ENCODE measurements at regions not wholly inside any gene's neighbourhood (a gene's known extent, or its start where the extent isn't known, plus 50 kb on each side); places are given as distances from the start of the nearest gene placed in this dataset.

GRCh38 chr6:40077736-40078135 lies 143.5 kb upstream of the MOCS1 start:
- TF ChIP-seq POLR2A (IDR thresholded peaks at IDR 0.05) (no peak), EP300 (IDR thresholded peaks at IDR 0.05) (no peak)
- TF ChIP-seq, protein P1, sequence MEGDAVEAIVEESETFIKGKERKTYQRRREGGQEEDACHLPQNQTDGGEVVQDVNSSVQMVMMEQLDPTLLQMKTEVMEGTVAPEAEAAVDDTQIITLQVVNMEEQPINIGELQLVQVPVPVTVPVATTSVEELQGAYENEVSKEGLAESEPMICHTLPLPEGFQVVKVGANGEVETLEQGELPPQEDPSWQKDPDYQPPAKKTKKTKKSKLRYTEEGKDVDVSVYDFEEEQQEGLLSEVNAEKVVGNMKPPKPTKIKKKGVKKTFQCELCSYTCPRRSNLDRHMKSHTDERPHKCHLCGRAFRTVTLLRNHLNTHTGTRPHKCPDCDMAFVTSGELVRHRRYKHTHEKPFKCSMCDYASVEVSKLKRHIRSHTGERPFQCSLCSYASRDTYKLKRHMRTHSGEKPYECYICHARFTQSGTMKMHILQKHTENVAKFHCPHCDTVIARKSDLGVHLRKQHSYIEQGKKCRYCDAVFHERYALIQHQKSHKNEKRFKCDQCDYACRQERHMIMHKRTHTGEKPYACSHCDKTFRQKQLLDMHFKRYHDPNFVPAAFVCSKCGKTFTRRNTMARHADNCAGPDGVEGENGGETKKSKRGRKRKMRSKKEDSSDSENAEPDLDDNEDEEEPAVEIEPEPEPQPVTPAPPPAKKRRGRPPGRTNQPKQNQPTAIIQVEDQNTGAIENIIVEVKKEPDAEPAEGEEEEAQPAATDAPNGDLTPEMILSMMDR (IDR thresholded peaks at IDR 0.05), result no peak
- 62 to 75% (median 72%) methylated on average over 2 of the region's 2 CpGs for WGBS, 3 donors

DNA sequence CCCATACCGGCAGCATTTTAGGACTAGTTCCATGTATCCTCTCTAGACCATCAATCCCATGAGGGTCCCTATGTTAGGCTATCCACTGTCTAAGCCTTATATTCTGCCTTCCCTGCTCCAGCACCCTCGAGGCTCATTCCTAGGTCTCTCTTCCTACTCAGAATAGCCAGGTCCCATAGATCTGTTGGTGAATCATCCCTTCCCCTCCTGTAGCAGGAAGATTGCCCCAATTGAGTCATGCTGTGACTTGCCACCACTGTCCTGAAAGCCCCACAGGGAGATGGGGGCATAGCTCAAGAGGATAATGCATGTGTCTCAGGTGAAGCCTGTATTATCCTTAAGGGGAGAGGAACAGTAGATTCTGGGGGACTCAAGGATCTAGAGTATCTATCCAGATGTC lies 143.1 kb upstream of the MOCS1 start:
- Histone ChIP-seq H3K36me3 (no peaks in the 10 kb centered on the region), H3K4me3 (no peak overlapping the region), H3K4me1 (ENCODE audit: insufficient read depth) (no peaks in the 10 kb centered on the region), H3K27me3 (no peaks in the 10 kb centered on the region), H3K9me3 (no peaks in the 10 kb centered on the region), H3K27ac (no peak overlapping the region)
- 75 to 82% (median 77%) methylated on average over 2 of the region's 2 CpGs for whole genome bisulfite sequencing, 3 donors
- intact Hi-C loops (cut with DNase I), result no loop called here
- no peak for DNase-seq
- TF ChIP-seq EP300 (IDR thresholded peaks at IDR 0.05), result no peak
- TF ChIP-seq, protein P1 (IDR thresholded peaks at IDR 0.05), result no peak

More at GRCh38 chr6:40077736-40078135, 143.5 kb upstream of the MOCS1 start:
- Histone ChIP-seq H3K27ac (no peak overlapping the region), H3K27me3 (no peaks in the 10 kb centered on the region), H3K9me3 (no peaks in the 10 kb centered on the region), H3K4me3 (no peak overlapping the region), H3K36me3 (no peaks in the 10 kb centered on the region), H3K4me1 (ENCODE audit: insufficient read depth) (no peaks in the 10 kb centered on the region)
- DNase-seq, result no peak
- intact Hi-C loops (cut with DNase I), result no loop called here

GRCh38 chr6:40075056-40075590 lies 140.9 kb upstream of the MOCS1 start:
- Histone ChIP-seq H3K4me3 (no peak overlapping the region), H3K27me3 (no peaks in the 10 kb centered on the region), H3K4me1 (ENCODE audit: insufficient read depth) (no peaks in the 10 kb centered on the region), H3K36me3 (no peaks in the 10 kb centered on the region), H3K9me3 (no peaks in the 10 kb centered on the region), H3K27ac (no peak overlapping the region)
- 39 to 94% (median 83%) methylated on average over 1 of the region's 1 CpG for WGBS, 3 donors
- intact Hi-C loops (cut with DNase I), result no loop called here
- TF ChIP-seq EP300 (IDR thresholded peaks at IDR 0.05) (no peak), POLR2A (IDR thresholded peaks at IDR 0.05) (no peak)
- TF ChIP-seq, protein P1 (IDR thresholded peaks at IDR 0.05), result no peak
- DNase-seq, result no peak

- 68 to 78% (median 72%) methylated on average over 8 of the region's 8 CpGs for WGBS, 3 donors
- no peak overlapping the region for H3K4me3 ChIP-seq
- no peaks in the 10 kb centered on the region for H3K27me3 ChIP-seq
- intact Hi-C loops (cut with DNase I), result no loop called here
- H3K9me3 ChIP-seq, result no peaks in the 10 kb centered on the region
- TF ChIP-seq EP300 (IDR thresholded peaks at IDR 0.05), result no peak
- no peak for TF ChIP-seq POLR2A (IDR thresholded peaks at IDR 0.05)
- TF ChIP-seq, protein P1 (IDR thresholded peaks at IDR 0.05), result no peak
- no peaks in the 10 kb centered on the region for H3K36me3 ChIP-seq
- DNase-seq, result no peak
- H3K27ac ChIP-seq, result no peak overlapping the region
- no peaks in the 10 kb centered on the region for H3K4me1 ChIP-seq (ENCODE audit: insufficient read depth)
Measured at GRCh38 chr6:40074306-40075055, 140.2 kb upstream of the MOCS1 start.
